ENCODE measurements at regions not wholly inside any gene's neighbourhood (a gene's known extent, or its start where the extent isn't known, plus 50 kb on each side); places are given as distances from the start of the nearest gene placed in this dataset.

DNA sequence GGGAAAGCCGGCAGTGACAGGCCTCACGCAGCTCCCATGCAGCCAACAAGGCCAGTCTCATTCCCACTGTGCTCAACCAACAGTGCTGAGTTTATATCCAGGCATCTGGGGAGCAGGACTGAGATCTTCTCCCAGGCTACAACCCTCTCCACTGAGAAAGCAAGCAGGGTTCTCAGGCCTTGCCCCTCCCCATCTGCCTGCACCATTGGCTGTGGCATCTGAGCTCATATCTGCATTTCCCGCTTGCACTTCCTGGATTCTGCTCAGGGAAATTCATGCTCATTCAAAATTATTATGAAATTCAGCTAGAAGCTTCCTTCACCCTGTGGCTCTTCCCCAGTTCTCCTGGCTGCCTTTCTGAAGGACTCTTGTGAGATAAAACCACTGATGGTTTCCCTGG, 1029.0 kb downstream of the GRM8 start:
- TF ChIP-seq SRF (CRISPR knock-in tag; IDR thresholded peaks at IDR 0.05) (no peak), KLF10 (CRISPR knock-in tag; IDR thresholded peaks at IDR 0.05) (no peak)
